HG02610 (cell line): ENCODE measurements at regions not wholly inside any gene's neighbourhood (a gene's known extent, or its start where the extent isn't known, plus 50 kb on each side); places are given as distances from the start of the nearest gene placed in this dataset.

ENCODE experiments used
- ATAC-seq: cut with Tn5 transposase; IDR thresholded peaks from one replicate; pipeline ENCODE4 v1.9.1; 2021; ENCODE audit warnings: mild to moderate bottlenecking, moderate library complexity; ENCODE audit not compliant: unreplicated experiment

- ATAC-seq, result no peak
Observed at GRCh38 chr11:95520369-95521132, 269.0 kb downstream of the FAM76B start.

- no peak for ATAC-seq
Observed at GRCh38 chr11:95519912-95520311, 269.7 kb downstream of the FAM76B start.

- ATAC-seq, result no peak
Observed at GRCh38 chr11:95517453-95517852, 272.1 kb downstream of the FAM76B start.

GRCh38 chr11:95516786-95517185, 272.8 kb downstream of the FAM76B start:
- no peak for ATAC-seq

- no peak for ATAC-seq
Observed at GRCh38 chr11:95516175-95516574, 273.4 kb downstream of the FAM76B start.

GRCh38 chr11:95515371-95515770, 274.2 kb downstream of the FAM76B start:
- ATAC-seq, result no peak

GRCh38 chr11:95514416-95515110, 275.0 kb downstream of the FAM76B start:
- no peak for ATAC-seq

GRCh38 chr11:95512682-95513081, 276.9 kb downstream of the FAM76B start:
- no peak for ATAC-seq

GRCh38 chr11:95512177-95512576, 277.4 kb downstream of the FAM76B start:
- ATAC-seq, result no peak

GRCh38 chr11:95508219-95508890, 277.4 kb upstream of the SESN3 start:
- no peak for ATAC-seq

GRCh38 chr11:95507794-95508193, 276.8 kb upstream of the SESN3 start:
- ATAC-seq, result no peak

- ATAC-seq, result no peak
Observed at GRCh38 chr11:95506777-95507176, 275.8 kb upstream of the SESN3 start.

GRCh38 chr11:95505927-95506426, 275.0 kb upstream of the SESN3 start:
- ATAC-seq, result no peak

GRCh38 chr11:95503047-95503446, 272.0 kb upstream of the SESN3 start:
- no peak for ATAC-seq

- no peak for ATAC-seq
Observed at GRCh38 chr11:95502522-95502921, 271.5 kb upstream of the SESN3 start.

GRCh38 chr11:95501761-95502266, 270.8 kb upstream of the SESN3 start:
- ATAC-seq, result no peak

- no peak for ATAC-seq
Observed at GRCh38 chr11:95500466-95500865, 269.5 kb upstream of the SESN3 start.

GRCh38 chr11:95499516-95500135, 268.6 kb upstream of the SESN3 start:
- ATAC-seq, result no peak

GRCh38 chr11:95498722-95499425, 267.9 kb upstream of the SESN3 start:
- ATAC-seq, result no peak

GRCh38 chr11:95496901-95497300, 265.9 kb upstream of the SESN3 start:
- ATAC-seq, result no peak
